HG02840 (cell line): ENCODE measurements at regions not wholly inside any gene's neighbourhood (a gene's known extent, or its start where the extent isn't known, plus 50 kb on each side); places are given as distances from the start of the nearest gene placed in this dataset.

ENCODE experiments used
- ATAC-seq: cut with Tn5 transposase; IDR thresholded peaks from one replicate; pipeline ENCODE4 v1.9.1; 2021; ENCODE audit warnings: mild to moderate bottlenecking, moderate library complexity, moderate number of reproducible peaks; ENCODE audit not compliant: unreplicated experiment, low FRiP score

- ATAC-seq: no peak
Measured at GRCh38 chr6:122026582-122027369, 372.7 kb upstream of the HSF2 start.

- no peak for ATAC-seq
Measured at GRCh38 chr6:122028933-122029522, 370.4 kb upstream of the HSF2 start.

GRCh38 chr6:122033564-122034181, 365.8 kb upstream of the HSF2 start:
- ATAC-seq: no peak

- no peak for ATAC-seq
Measured at GRCh38 chr6:122035173-122035572, 364.3 kb upstream of the HSF2 start.

- ATAC-seq: no peak
Measured at GRCh38 chr6:122040261-122040660, 359.2 kb upstream of the HSF2 start.

- ATAC-seq: no peak
Measured at GRCh38 chr6:122042380-122042779, 357.1 kb upstream of the HSF2 start.

GRCh38 chr6:122042960-122043735, 356.3 kb upstream of the HSF2 start:
- ATAC-seq: no peak

- no peak for ATAC-seq
Measured at GRCh38 chr6:122048570-122048969, 350.9 kb upstream of the HSF2 start.

- no peak for ATAC-seq
Measured at GRCh38 chr6:122049341-122049740, 350.1 kb upstream of the HSF2 start.

GRCh38 chr6:122050242-122050755, 349.2 kb upstream of the HSF2 start:
- no peak for ATAC-seq

- ATAC-seq: no peak
Measured at GRCh38 chr6:122052346-122052900, 347.0 kb upstream of the HSF2 start.

- no peak for ATAC-seq
Measured at GRCh38 chr6:122059918-122060317, 339.5 kb upstream of the HSF2 start.

GRCh38 chr6:122061855-122062254, 337.6 kb upstream of the HSF2 start:
- ATAC-seq: no peak

GRCh38 chr6:122063076-122063475, 336.4 kb upstream of the HSF2 start:
- ATAC-seq: no peak

GRCh38 chr6:122063761-122064160, 335.7 kb upstream of the HSF2 start:
- no peak for ATAC-seq

GRCh38 chr6:122066200-122066599, 333.3 kb upstream of the HSF2 start:
- no peak for ATAC-seq

- no peak for ATAC-seq
Measured at GRCh38 chr6:122068291-122068769, 331.1 kb upstream of the HSF2 start.

- no peak for ATAC-seq
Measured at GRCh38 chr6:122069932-122070331, 329.5 kb upstream of the HSF2 start.

GRCh38 chr6:122072014-122072647, 327.3 kb upstream of the HSF2 start:
- ATAC-seq: no peak
